HepG2 (cell line): ENCODE measurements at regions not wholly inside any gene's neighbourhood (a gene's known extent, or its start where the extent isn't known, plus 50 kb on each side); places are given as distances from the start of the nearest gene placed in this dataset.

Source experiments
- AKNA ChIP-seq: sonication (generic); formaldehyde crosslinking; IDR thresholded peaks from 2 replicates; pipeline ENCODE4 v1.4.0; 2020; ENCODE audit warnings: missing genetic modification reagents, borderline replicate concordance
- BHLHE40 ChIP-seq: IDR thresholded peaks from 2 replicates; pipeline ENCODE4 v1.6.1; 2011; ENCODE audit warnings: low read length, improper control_type of control experiment
- BRD4 ChIP-seq: sonication (generic); formaldehyde crosslinking; IDR thresholded peaks from 2 replicates; pipeline ENCODE4 v1.4.0; 2020; ENCODE audit warnings: missing genetic modification reagents
- CBFB ChIP-seq: sonication (generic); formaldehyde crosslinking; IDR thresholded peaks from 2 replicates; pipeline ENCODE4 v1.4.0; 2020; ENCODE audit warnings: missing genetic modification reagents
- ELK4 ChIP-seq: sonication (generic); formaldehyde crosslinking; IDR thresholded peaks from 2 replicates; pipeline ENCODE4 v1.9.0; 2021; ENCODE audit warnings: missing genetic modification reagents, borderline replicate concordance
- HNF1B ChIP-seq: sonication (generic); formaldehyde crosslinking; IDR thresholded peaks from 2 replicates; pipeline ENCODE4 v1.5.1; 2020; ENCODE audit warnings: mild to moderate bottlenecking, moderate library complexity, missing genetic modification reagents
- HOXA3 ChIP-seq: sonication (generic); formaldehyde crosslinking; IDR thresholded peaks from 2 replicates; pipeline ENCODE4 v1.5.0; 2020; ENCODE audit warnings: missing genetic modification reagents
- IRF2 ChIP-seq: IDR thresholded peaks from 2 replicates; pipeline ENCODE4 v1.6.1; 2018; ENCODE audit warnings: missing genetic modification reagents, missing compliant biosample characterization
- JARID2 ChIP-seq: sonication (generic); formaldehyde crosslinking; IDR thresholded peaks from 2 replicates; pipeline ENCODE4 v1.8.1; 2023; ENCODE audit warnings: missing genetic modification reagents, inconsistent platforms; ENCODE audit not compliant: insufficient replicate concordance
- MAZ ChIP-seq, 2 experiments: sonication (generic) in 1 of 2; formaldehyde crosslinking in 1 of 2; IDR thresholded peaks; 2 replicates each; pipeline versions ENCODE4 v1.5.0 to v1.6.1; 2012 to 2020; ENCODE audit warnings: low read depth in 2 of 2, mild to moderate bottlenecking in 2 of 2, borderline replicate concordance in 1 of 2, improper control_type of control experiment in 1 of 2, low read length in 1 of 2, missing genetic modification reagents in 1 of 2, moderate library complexity in 1 of 2
- NFATC3 ChIP-seq: sonication (generic); formaldehyde crosslinking; IDR thresholded peaks from 2 replicates; pipeline ENCODE4 v1.5.1; 2020; ENCODE audit warnings: mild to moderate bottlenecking, missing genetic modification reagents
- NFYB ChIP-seq: sonication (generic); formaldehyde crosslinking; IDR thresholded peaks from 2 replicates; pipeline ENCODE4 v1.4.0; 2020; ENCODE audit warnings: missing genetic modification reagents
- REPIN1 ChIP-seq: sonication (generic); formaldehyde crosslinking; IDR thresholded peaks from 2 replicates; pipeline ENCODE4 v1.8.0; 2022; ENCODE audit warnings: missing genetic modification reagents, low read depth, mild to moderate bottlenecking, borderline replicate concordance
- SPEN ChIP-seq: sonication (generic); formaldehyde crosslinking; IDR thresholded peaks from 2 replicates; pipeline ENCODE4 v1.5.1; 2020; ENCODE audit warnings: low read depth, mild to moderate bottlenecking, missing genetic modification reagents
- TARDBP ChIP-seq: sonication (generic); formaldehyde crosslinking; IDR thresholded peaks from 2 replicates; pipeline ENCODE4 v1.8.0; 2022; ENCODE audit warnings: mild to moderate bottlenecking, missing genetic modification reagents
- TBX3 ChIP-seq: fragments of 450-650 bp; IDR thresholded peaks from 2 replicates; pipeline ENCODE4 v1.6.1; 2017; ENCODE audit warnings: antibody characterized with exemption, mild to moderate bottlenecking, inconsistent platforms, borderline replicate concordance
- ZNF441 ChIP-seq: sonication (generic); formaldehyde crosslinking; IDR thresholded peaks from 2 replicates; pipeline ENCODE4 v1.7.0; 2021; ENCODE audit warnings: missing genetic modification reagents, borderline replicate concordance
- ZNF704 ChIP-seq: sonication (generic); formaldehyde crosslinking; IDR thresholded peaks from 2 replicates; pipeline ENCODE4 v1.8.1; 2023; ENCODE audit warnings: mild to moderate bottlenecking, inconsistent platforms, moderate library complexity, missing genetic modification reagents, borderline replicate concordance
- ZNF749 ChIP-seq: sonication (generic); formaldehyde crosslinking; IDR thresholded peaks from 2 replicates; pipeline ENCODE4 v1.8.0; 2022; ENCODE audit warnings: mild to moderate bottlenecking, missing genetic modification reagents, moderate library complexity, borderline replicate concordance

- TF ChIP-seq IRF2 (CRISPR knock-in tag) (peak; percentile 2; the same call in 1 of the 2 replicates), JARID2 (no peak), SPEN (CRISPR knock-in tag) (no peak), NFATC3 (no peak), ZNF441 (CRISPR knock-in tag) (no peak), TARDBP (CRISPR knock-in tag) (peak; percentile 46; the same call in 1 of the 2 replicates), HNF1B (CRISPR knock-in tag) (0 out of 2 replicates have a peak, but pooled peaks have one; percentile 52), CBFB (CRISPR knock-in tag) (no peak), AKNA (no peak), REPIN1 (peak; percentile 34; the same call in 1 of the 2 replicates), NFYB (no peak), ELK4 (no peak), ZNF704 (CRISPR knock-in tag) (no peak), HOXA3 (CRISPR knock-in tag) (no peak), MAZ (IDR thresholded peaks at IDR 0.05; ENCODE audit: borderline replicate concordance, low read depth, low read length) (no peak; the same call in 1 of the 2 replicates), MAZ (CRISPR knock-in tag; IDR thresholded peaks at IDR 0.05; ENCODE audit: low read depth) (no peak), ZNF749 (CRISPR knock-in tag) (peak; percentile 51; the same call in 1 of the 2 replicates), TBX3 (no peak), BHLHE40 (no peak), BRD4 (no peak)
Observed at GRCh38 chr20:53739799-53740785, 146.5 kb upstream of the ZNF217 start (continued).
